Occipital lobe (tissue), 1 donor: ENCODE measurements at regions not wholly inside any gene's neighbourhood (a gene's known extent, or its start where the extent isn't known, plus 50 kb on each side); places are given as distances from the start of the nearest gene placed in this dataset.

Experiments
- DNase-seq: peaks from one replicate; lab custom pipeline; 2025; lab: John Stamatoyannopoulos, UW

- DNase-seq, result no peak
Measured at GRCh38 chr1:80929868-80930508, 870.7 kb upstream of the ADGRL2 start.

GRCh38 chr1:80926531-80926930 is 874.2 kb upstream of the ADGRL2 start:
- no peak for DNase-seq

- no peak for DNase-seq
Measured at GRCh38 chr1:80925130-80925805, 875.5 kb upstream of the ADGRL2 start.

- DNase-seq, result no peak
Measured at GRCh38 chr1:80924290-80924689, 876.4 kb upstream of the ADGRL2 start.

- no peak for DNase-seq
Measured at GRCh38 chr1:80922906-80923305, 877.8 kb upstream of the ADGRL2 start.

GRCh38 chr1:80919426-80919825 is 881.3 kb upstream of the ADGRL2 start:
- no peak for DNase-seq

GRCh38 chr1:80918380-80918779 is 882.4 kb upstream of the ADGRL2 start:
- DNase-seq, result no peak

GRCh38 chr1:80917826-80918225 is 882.9 kb upstream of the ADGRL2 start:
- DNase-seq, result no peak

- no peak for DNase-seq
Measured at GRCh38 chr1:80917225-80917624, 883.5 kb upstream of the ADGRL2 start.

- no peak for DNase-seq
Measured at GRCh38 chr1:80915491-80915890, 885.2 kb upstream of the ADGRL2 start.

GRCh38 chr1:80910426-80910825 is 890.3 kb upstream of the ADGRL2 start:
- no peak for DNase-seq

- DNase-seq, result no peak
Measured at GRCh38 chr1:80909172-80909784, 891.5 kb upstream of the ADGRL2 start.

- no peak for DNase-seq
Measured at GRCh38 chr1:80896781-80897356, 903.9 kb upstream of the ADGRL2 start.

GRCh38 chr1:80894921-80895320 is 905.8 kb upstream of the ADGRL2 start:
- no peak for DNase-seq

- no peak for DNase-seq
Measured at GRCh38 chr1:80893115-80893514, 907.6 kb upstream of the ADGRL2 start.

- DNase-seq, result no peak
Measured at GRCh38 chr1:80892539-80892938, 908.2 kb upstream of the ADGRL2 start.

GRCh38 chr1:80891871-80892270 is 908.9 kb upstream of the ADGRL2 start:
- no peak for DNase-seq

GRCh38 chr1:80882553-80882952 is 918.2 kb upstream of the ADGRL2 start:
- DNase-seq, result no peak

- DNase-seq, result no peak
Measured at GRCh38 chr1:80878343-80878742, 922.4 kb upstream of the ADGRL2 start.

GRCh38 chr1:80876035-80876434 is 924.7 kb upstream of the ADGRL2 start:
- no peak for DNase-seq

- no peak for DNase-seq
Measured at GRCh38 chr1:80869299-80869698, 931.4 kb upstream of the ADGRL2 start.

GRCh38 chr1:80847904-80848303 is 952.8 kb upstream of the ADGRL2 start:
- DNase-seq, result no peak

- DNase-seq, result no peak
Measured at GRCh38 chr1:80846966-80847365, 953.8 kb upstream of the ADGRL2 start.
